T-helper 1 cell (primary cell): ENCODE measurements at regions not wholly inside any gene's neighbourhood (a gene's known extent, or its start where the extent isn't known, plus 50 kb on each side); places are given as distances from the start of the nearest gene placed in this dataset.
"Not testable (repeated sequence)": the region's sequence is repeated elsewhere in the genome, so short reads cannot be mapped to it uniquely, and the experiment has no call there.

Experiments used
- DNase-seq, 5 donors: peaks; one replicate each; pipeline ENCODE4 v3.0.0-alpha.2; 2012 to 2020

DNA sequence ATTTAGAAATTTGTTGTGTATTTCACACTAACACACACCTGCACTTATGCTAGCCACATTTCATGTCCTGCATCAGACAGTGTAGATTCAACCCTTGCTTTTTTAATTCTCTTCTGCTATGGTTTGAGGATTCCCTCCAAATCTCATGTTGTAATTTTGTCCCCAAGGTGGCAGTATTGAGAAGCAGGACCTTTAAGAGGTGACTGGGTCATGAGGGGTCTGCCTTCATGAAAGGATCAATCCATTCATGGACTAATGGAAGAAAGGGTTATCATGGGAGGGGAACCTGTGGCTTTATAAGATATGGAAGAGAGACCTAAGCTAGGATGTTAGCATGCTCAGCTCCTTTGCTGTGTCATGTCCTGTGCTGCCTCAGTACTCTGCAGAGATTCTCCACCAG, 1032.2 kb downstream of the CDH11 start:
- no peak for DNase-seq

DNA sequence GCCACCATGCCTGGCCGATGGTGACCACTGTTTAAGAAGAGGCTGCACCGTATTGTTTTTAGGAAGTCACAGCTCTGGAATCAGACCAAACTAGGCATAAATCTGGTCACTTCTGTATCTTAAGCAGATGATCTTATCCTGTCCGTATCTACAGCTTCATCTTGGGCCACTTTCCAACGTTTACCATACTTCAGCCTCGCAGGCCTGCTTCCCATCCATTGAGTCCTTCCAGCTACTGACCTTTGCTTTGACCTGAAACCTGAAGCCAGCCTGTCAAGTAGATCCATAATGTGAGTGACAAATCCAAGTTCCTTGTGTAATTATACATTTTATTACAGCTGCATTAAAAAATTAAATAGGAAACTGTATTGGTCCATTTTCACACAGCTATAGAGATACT, 1033.0 kb downstream of the CDH11 start:
- DNase-seq = no peak

DNA sequence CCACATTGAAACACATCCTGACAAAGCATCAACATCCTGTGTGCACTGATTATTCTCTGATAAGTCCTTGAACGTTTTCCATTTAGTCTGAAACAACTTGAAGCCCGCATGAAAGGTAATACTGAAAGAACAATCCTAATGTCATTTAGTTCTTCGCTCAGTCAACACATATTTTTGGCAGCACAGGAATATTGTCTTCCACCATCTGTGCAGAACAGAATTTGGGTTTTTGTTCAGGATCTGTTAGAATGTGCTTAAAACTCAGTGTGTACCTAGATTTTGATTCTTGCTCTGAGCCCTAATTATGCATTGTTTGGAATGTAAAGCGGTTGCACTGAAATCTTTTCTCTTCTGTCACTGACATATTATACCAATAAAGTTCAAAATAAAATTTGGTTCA, 1036.6 kb downstream of the CDH11 start:
- no peak for DNase-seq

GRCh38 chr16:64084706-64085105, 1037.2 kb downstream of the CDH11 start:
- DNase-seq = no peak

DNA sequence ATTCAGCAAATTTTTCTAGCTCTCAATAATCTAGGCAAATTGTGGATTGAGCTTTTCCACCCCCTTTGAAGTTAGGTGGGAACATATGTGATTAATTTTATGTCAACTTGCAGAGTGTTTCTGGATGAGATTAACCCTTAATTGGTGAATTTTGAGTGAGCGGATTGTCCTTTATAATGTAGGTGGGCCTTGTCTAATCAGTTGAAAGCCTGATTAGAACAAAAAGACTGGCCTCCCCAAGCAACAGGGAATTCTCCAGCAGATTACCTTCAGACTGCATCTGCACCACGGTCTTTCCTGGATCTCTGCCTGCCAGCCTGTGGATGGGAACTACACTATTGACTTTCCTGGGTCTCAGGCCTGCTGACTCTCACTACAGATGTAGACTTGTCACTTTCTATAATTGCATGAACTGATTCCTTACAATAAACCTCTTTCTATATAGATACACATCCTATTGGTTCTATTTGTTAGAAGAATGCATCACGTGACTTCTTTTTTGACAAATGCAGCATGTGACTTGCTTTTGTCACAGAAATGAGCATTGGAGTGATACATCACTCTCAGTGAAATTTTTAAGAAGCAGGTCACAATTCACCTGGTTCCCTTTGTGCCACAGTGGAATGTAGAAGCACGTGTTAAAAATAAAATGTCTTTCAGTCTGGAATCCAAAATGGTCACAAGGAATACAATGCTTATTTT, 1038.3 kb downstream of the CDH11 start:
- DNase-seq = no peak

GRCh38 chr16:64077242-64077641, 1044.6 kb downstream of the CDH11 start:
- no peak for DNase-seq

GRCh38 chr16:64074706-64075105, 1047.2 kb downstream of the CDH11 start:
- no peak for DNase-seq

- not testable (repeated sequence) for DNase-seq
Measured at GRCh38 chr16:64072131-64072730, 1049.6 kb downstream of the CDH11 start.

- no peak for DNase-seq
Measured at GRCh38 chr16:64065523-64065922, 1056.3 kb downstream of the CDH11 start.

- no peak for DNase-seq
Measured at GRCh38 chr16:64061621-64062020, 1060.2 kb downstream of the CDH11 start.

- no peak for DNase-seq
Measured at GRCh38 chr16:64060631-64061030, 1061.2 kb downstream of the CDH11 start.

GRCh38 chr16:64058685-64059084, 1063.2 kb downstream of the CDH11 start:
- no peak for DNase-seq

DNA sequence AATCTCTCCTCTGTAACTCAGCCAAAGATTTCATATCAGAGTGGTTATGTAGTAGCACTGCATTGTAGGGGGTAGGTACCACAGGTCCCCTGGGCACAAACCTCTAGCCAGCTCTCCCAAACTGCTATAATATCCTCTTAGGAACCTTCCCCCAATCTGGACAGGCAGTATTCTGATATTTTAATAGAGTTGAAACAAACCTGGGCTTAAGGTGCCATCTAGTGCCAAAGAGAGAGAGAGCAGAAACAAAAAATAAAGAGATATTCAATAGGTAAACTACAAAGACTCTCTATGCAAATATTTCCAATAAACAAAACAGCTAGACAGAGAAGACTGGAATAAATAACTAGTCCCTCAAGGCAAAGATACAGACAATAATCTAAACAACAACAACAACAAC, 1070.0 kb downstream of the CDH11 start:
- no peak for DNase-seq

- DNase-seq = no peak
Measured at GRCh38 chr16:64047878-64048277, 1074.0 kb downstream of the CDH11 start.

DNA sequence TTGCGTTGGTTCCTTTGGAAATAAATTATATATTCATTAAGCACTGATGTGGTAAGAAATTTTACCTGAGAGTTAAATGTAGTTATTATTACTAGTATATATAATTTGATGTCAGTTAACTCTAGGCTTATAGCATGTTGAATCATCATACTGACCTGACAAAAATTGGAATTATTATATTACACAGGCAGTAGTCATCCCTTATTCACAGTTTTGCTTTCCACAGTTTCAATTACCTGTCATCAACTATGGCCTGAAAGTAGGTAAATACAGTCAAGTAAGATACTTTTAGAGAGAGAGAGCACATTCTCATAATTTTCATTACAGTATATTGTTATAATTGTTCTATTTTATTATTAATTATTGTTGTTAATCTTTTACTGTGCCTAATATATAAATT, 1074.7 kb downstream of the CDH11 start:
- DNase-seq = no peak

GRCh38 chr16:64035337-64035736, 1086.5 kb downstream of the CDH11 start:
- DNase-seq = no peak

DNA sequence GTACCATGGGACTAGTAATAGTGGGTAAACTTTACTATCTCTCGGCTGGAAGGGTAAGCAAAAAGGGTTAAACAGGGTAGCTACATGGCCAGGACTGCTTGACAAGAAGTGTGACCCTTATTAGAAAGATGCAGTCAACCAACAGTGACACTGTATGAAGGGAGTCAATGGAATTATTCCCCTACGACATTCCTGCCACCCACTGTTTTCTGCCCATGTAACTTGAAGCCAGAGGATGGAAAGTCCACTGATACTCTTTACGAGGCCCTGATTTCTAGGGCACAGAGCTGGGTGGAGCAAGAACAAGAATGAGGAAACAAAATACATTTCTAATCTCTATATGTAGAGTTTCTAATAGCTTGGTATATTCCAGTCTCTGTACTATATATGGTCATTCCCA, 1102.5 kb downstream of the CDH11 start:
- no peak for DNase-seq

GRCh38 chr16:64017796-64018195, 1104.1 kb downstream of the CDH11 start:
- no peak for DNase-seq

DNA sequence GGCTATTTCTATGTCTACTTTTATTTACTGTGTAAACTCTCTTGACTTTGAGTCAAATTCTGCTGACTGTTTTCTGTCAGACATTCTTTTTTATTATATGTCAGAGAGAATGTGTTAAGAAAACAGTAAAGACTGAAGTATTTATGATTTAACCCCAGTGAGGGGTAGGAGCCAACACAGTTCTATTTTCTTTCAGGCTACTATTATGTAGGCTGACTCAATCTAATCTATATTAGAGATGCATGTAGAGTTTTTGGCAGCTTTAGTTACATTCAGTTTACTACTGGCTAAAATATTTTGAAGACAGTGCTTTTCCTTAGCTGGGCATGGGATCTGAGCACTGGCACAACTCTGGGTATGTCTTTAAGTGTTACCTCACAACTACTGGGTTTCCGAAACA, 1108.0 kb downstream of the CDH11 start:
- DNase-seq = no peak

- no peak for DNase-seq
Measured at GRCh38 chr16:64012166-64012565, 1109.7 kb downstream of the CDH11 start.

- no peak for DNase-seq
Measured at GRCh38 chr16:64011650-64012049, 1110.2 kb downstream of the CDH11 start.

DNA sequence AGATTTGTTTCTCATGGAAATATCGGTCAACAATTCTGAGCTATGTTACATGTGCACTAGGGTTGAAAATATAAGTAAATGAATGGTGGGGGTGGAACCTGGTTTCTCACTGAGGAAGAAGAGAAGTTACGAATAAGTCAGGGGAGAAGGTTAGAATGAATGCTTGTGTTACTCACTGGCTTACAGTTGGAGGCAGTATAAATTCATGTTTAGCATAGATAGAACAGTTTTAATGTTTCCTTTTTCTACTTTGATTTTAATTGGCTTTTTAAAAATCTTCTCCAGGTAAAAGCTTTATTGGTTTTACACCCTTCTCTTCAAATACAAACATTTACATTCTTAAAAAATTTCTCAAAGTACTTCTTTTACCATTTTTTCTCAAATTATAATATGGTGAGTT, 1113.7 kb downstream of the CDH11 start:
- DNase-seq = no peak

GRCh38 chr16:64004116-64004515, 1117.7 kb downstream of the CDH11 start:
- DNase-seq = no peak

GRCh38 chr16:63995025-63995424, 1126.8 kb downstream of the CDH11 start:
- no peak for DNase-seq

DNA sequence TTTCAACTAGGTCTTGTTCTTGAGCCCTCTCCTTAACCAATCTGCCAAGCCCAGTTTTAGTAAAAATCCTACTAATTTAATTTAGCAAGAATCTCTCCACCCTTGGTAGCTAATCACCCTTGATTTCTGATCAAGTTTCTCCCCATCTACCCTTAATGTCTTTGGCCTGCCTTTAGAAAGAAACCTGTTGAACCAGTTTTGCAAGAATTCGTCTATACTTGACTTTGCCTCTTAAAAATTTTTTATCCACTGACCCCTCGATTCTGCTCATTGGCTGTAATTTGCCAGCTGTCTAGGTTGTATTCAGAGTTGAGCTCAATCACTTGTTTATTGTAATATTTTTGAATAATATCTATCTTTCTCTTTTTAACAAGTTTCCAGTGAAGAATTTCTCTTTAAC, 1138.5 kb downstream of the CDH11 start:
- no peak for DNase-seq
